ENCODE measurements at regions not wholly inside any gene's neighbourhood (a gene's known extent, or its start where the extent isn't known, plus 50 kb on each side); places are given as distances from the start of the nearest gene placed in this dataset.

DNA sequence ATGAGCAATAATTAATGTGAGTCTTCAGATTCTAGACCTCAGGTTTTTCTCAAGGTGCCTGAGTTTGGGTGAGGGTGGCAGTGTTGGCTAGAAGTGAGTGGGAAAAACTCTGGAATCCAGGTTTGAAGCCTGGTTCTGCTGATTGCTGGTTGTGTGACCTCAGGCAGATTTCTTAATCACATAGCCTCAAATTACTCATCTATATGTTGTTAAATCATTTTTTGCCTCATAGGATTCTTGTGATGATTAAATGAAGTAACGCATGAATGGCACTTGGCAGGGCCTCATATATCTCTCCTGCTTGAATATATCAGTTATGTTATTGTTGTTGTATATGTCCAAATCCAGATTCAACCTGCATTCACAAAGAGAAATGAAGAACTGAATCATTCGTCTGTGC is 60.5 kb downstream of the NR2F2 start:
- DNase-seq, result no peak

DNA sequence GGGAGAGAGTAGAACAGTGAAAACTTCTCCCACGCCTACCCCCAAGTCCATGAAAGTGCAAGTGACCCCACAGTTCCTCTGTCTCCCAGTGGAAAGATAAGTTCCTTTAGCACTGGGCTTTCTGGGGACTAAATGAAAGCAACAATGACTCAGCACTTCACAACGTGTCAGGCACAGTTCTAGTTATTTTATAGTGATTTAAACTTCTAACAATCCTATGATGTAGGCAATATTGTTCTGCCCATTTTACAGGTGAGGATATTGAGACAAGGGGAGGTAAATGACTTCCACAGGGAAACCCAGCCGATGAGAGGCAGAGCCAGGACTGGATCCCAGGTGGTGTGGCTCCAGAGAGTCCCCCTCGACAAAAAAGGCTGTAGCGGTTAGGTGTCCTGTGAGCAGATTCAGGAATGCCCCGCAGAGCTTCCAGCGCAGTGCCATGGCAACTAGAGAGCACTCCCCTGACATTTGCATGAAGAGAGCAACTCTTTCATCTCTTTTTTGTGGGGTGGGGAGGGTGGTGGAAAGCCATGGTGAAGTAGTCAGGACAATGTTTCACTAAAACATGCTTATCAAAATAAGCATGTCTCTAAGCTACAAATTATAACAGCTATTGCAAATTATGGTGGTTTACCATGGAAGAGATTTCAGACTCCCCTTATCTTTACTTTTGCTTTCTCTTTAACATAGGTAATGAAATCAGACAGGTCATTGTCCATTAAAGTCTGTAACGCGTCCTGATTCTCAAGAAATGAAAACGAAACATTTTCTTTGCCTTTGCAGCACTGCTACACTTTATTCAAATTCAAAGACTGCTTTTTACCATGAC is 62.1 kb downstream of the NR2F2 start:
- no peak for DNase-seq

DNA sequence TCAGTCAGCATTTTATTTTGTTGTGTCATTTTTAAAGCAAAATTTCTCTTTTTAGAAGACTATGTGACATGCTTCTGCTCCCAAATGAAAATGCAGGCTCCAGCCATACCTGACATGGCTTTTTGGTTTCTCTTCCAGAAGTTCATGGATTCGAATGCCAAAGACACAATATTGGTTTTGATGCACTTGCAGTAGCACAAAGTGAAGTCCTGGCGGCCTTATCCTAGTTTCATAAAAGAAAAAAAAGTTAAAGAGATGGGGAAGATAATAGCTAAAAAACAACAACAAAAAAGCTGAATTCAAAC is 62.7 kb downstream of the NR2F2 start:
- no peak for DNase-seq

DNA sequence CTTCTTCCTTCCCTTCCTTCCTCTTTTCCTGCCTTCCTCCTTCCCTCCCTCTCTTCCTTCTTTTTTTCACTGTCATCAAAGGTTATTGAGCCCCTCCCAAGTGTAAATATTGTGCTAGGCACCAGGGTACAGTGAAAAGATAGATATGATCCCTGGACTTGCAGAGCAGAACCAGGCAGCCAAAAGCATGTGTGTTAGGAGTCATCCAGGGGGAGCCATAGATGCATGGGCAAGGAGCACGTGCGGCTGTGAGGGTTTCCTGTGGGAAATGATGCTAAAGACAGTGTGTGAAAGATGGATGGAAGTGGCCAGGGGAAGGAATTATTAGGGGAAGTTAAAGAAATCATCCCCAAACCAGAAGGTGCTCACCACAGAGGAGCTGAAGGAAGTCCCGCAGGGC is 65.2 kb downstream of the NR2F2 start:
- no peak for DNase-seq

DNA sequence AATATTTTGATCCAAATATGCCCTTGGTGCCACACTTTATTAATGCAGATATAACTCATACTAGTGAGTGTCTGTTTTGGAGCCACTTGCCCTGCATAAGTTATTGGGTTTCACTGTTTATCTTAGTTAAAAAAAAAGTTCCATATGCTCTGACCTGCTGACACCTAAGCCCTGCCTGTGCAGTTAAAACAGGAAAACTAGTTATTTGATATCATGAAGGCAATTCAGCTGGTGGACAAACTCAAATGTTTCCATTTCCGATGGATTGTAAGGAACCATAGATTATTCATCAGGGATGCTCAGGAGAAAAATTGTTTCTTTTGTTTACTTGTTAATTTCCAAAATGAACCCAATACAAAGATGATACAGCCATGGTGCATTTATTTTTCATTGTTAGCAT is 68.3 kb downstream of the NR2F2 start:
- no peak for DNase-seq

DNA sequence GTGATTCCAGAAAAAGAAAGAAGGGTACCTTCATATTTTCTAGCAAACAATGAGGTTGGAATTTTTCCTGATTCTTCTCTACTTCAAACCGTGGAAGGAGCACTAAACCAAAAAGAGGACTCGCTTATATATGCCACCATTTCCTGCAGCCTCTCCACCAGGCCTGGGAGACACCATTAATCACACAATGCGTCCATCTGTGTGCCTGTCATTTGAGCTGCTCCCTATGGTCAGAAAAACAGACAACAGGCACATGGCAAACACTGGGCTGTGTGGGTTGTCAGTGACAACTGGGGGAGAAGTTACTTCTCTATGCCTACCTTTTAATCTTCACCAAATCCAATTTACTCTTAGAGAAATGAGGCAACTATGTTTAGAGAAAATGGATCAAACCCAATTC is 71.9 kb downstream of the NR2F2 start:
- DNase-seq, result no peak

DNA sequence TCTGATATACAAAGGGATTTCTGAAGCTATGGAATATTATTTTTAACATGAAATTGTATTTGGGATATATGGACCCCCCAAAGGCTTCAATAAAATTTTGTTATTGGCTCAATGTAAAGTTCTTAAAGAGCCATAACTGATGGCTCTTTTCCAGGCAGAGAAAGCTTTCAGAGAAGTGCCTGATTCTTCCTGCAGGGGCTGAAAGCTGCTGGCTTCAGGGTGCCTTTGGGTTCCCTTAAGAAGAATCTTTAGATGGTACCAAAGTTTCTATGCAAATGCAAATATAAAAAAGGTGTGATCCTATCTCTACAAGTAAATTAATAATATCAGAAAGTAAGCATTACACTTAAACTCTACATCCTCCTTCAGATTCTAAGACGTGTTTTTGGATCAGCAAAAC is 72.6 kb downstream of the NR2F2 start:
- no peak for DNase-seq

DNA sequence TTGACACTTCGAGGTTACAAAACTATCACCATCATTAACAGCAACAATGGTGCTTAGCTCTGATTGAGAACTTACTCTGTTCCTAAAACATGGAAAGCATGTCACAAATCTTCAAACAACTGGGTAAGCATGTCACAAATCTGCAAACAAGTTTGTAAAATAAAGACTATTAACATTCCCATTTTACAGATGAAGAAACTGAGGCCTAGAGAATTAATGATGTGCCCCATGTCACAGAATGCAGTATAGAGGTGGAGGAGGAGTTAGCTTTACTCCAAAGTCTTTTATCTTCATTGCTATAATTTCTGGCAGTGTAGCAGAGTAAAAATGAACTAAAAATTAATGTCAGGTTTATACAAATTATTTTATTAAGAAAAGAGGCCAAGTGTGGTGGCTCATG is 73.4 kb downstream of the NR2F2 start:
- DNase-seq, result no peak

DNA sequence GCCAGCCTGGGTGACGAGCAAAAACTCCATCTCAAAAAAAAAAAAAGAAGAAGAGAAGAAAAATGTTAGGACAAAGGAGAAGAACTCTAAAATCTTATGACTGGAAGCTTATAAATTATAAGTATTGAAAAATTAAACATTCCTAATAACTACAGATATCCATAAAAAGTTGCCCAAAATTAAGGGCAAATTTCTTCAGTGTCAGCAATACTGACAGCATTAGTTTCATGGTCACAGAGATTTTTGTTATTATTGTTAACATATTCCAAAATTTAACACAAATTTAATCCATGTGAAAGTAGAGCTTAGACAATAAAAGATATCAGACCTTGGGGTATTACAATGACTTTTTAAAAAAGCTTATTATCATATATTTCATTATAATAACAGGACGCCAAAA is 74.1 kb downstream of the NR2F2 start:
- no peak for DNase-seq

DNA sequence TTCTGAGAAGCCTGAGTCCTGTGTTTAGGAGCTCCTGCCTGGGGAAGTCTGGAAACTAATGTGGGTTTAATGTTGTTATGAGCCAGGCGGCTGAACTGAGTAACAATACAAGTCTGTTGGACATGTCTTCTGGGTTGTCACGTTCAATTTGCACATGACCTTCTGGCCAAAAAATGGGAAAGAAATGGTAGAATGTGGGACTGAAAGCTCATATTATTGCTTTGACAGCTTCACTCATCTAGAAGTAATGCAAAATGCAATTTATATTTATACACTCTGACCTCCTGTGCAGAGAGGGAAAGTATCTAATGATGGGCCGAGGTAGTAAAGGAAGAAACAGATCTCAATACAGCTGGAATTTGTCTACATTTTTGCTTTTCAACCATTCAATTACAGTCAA is 75.8 kb downstream of the NR2F2 start:
- DNase-seq, result no peak

DNA sequence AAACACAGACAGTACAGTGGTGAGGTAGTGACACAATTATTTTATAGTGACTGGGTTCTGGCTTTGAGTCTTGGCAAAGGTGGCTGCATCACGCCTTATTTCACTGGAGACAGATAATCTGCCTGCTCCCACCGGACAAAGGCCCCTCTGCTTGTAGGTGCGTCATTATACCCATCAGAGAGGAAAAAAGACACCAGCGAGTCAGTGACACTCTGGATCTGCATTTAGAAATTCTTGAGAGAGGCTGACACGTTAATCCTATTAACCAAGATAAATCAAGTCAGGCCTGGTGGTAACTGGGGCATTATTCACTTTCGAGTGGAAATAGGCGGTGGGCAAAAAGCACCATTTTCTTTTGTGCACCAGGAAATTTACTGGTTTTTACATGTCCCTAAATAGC is 76.2 kb downstream of the NR2F2 start:
- no peak for DNase-seq

DNA sequence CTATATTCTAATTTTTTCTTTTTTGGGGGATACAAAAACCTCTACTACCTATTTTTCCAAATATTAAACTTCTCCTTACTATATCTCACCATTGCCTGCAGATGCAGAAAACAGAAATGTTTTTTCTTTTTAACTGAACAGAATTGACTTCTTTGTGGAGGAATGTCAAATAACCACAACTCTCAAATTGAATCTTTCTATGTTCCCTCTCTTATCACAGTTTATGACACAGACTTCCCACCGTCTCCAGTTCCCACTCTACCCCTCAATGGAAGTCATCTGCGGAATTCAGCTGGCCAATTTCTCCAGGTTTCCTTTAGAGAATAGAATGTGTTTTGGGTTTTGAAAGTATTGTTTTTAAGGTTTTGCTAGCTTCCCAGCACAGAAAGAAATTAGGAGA is 77.0 kb downstream of the NR2F2 start:
- no peak for DNase-seq

DNA sequence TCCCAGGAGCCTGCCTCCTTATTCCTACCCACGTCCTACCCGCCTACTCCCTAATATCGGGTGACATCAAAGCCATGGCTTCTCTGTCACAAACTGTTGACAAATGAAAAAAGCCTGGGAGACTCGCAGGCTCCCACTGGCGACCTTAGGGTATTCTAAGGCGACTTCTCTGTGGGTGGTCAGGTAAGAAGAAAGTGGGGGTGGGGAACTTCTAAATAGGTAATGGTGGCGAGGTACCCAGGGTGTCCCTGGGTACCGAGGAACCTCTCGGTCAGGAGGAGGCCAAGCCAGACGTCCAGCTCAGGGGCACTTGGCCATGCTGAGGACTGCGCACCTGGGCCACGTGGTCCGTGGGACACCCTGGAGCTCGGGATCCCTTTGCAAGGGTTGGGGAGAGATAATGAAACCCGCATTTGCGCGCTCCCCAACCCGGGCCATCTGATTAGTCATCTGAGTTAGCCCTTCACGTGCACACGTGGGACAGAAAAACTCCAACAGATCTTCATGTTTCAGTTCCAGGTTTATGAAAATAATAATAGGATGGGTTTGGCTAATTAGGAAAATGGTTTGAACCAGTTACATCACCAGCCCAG is 78.2 kb downstream of the NR2F2 start:
- no peak for DNase-seq

DNA sequence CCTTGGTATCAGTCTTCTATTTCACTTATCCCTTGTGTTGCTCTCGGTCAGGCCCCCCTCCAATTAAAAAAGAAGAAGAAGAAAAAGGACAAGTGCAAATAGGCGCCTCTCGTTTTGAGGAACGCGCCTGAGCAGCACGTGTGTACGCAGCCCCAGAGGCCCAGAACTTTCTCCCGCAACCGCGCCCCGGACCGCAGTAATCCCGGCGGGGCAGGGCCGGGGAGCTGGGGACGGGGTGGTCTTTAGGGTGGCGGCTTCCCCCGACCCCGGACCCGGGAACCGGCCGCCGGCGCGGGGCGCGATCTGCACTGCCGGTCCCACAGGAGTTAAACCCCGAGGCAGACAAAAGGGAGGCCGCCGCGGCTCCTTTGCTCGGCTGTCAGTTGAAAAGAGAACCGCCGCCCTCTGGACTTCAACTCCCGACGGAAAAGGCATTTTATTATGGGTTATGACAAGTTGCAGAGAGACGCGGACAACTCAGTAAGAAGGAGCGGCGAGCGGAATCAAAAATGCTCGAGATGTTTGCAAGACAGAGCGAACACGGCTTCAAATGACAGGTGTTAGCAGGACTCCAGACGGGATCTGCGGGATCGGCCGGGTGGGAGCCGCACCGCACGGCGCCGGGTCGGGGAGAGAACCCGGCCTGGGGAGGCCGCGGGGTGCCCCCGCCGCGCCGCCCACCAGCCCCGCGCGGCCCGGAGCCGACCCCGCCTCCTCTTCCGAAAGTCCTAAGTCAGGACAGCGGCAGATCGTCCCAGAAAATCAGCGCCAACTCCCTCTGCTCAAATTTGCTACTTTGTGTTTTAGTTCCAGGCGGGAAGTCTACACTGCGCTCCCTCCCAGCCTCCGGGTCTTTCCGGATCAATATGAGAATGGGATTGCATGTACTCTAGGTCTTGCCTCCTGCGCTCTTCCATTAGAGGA is 79.0 kb downstream of the NR2F2 start:
- no peak for DNase-seq

DNA sequence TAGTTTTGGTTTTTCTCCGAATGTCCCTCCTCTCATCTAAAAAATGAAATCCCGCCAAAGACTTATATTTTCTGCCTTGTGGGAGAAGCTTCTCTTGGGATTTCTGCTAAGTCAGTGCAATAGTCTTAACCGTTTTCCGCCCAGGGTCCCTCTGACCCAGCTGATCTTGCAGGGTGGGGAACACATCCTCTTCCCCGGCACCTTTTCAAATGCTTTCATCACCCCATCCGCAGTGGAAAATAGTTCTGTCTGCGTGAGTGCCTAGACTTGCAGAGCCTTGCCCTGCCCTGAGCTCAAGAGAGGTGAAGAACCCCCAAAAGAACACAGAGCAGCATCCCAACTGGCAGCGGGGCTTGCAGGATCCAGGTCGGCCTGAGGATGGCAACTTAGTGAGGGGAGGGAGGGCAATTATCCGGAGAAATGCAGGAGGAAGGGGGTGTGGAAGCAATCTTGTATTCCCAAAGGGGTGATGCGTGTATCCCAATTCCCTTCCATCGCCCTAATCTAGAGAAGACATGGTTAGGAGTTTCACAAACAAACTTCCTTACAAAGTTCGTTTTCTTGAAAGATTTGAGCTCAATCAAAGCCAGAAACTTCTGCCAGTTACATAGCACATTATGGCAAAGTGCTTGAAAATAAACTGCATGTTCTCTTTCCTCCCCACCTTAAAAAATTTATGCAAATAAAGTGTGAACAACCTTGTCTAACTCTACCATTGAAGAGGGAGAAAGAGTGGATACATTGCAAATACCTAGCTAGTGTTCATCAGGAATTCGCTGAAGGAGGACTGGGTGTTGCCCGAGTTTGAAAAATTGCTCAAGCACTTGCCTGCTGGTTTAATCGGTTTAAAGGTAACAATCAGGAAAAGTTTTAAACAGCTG is 79.9 kb downstream of the NR2F2 start:
- DNase-seq, result no peak

DNA sequence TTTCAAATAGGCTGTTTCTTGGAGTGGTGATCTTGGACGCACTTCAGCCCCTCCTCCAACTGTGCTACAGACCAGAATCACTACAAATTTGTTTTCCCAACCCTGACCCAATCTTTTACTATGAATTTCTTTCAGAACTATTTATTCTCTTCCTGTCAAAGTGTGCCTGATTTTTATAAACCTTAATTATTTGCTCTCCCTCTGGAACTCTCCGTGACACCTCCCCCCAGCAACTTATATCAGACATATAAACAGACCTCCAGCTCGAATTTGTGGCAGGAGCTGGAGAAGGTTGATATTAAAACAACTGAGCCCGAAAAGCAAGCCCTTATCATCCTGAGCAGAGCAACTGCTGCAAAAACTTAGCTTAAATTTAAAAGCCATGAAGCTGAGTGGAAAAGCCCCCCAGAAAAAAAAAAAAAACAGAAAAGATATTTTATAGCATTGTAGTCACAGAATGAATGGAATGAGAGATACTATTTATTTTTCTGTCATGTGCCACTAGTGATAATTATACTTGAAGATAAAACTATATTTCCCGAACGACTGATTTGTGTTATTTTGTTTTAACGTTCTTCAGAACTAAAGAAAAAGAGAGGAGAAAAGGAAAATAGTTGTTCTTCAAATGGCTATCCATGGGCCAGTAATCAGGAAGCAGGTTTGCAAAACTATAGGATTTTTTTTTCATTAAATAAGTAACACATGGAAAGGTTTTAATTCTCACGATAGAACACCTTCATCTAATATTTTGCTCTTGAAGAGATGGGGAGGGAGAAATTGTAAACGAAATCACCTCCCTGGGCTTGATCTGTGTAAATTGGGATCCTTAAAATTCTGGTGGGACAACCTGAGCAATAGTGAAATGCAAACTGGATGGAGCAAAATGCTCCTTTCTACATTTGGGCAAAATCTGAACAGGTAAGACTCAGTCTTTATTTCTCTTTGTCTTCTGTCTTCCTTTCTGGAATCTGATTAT is 80.8 kb downstream of the NR2F2 start:
- DNase-seq, result no peak

DNA sequence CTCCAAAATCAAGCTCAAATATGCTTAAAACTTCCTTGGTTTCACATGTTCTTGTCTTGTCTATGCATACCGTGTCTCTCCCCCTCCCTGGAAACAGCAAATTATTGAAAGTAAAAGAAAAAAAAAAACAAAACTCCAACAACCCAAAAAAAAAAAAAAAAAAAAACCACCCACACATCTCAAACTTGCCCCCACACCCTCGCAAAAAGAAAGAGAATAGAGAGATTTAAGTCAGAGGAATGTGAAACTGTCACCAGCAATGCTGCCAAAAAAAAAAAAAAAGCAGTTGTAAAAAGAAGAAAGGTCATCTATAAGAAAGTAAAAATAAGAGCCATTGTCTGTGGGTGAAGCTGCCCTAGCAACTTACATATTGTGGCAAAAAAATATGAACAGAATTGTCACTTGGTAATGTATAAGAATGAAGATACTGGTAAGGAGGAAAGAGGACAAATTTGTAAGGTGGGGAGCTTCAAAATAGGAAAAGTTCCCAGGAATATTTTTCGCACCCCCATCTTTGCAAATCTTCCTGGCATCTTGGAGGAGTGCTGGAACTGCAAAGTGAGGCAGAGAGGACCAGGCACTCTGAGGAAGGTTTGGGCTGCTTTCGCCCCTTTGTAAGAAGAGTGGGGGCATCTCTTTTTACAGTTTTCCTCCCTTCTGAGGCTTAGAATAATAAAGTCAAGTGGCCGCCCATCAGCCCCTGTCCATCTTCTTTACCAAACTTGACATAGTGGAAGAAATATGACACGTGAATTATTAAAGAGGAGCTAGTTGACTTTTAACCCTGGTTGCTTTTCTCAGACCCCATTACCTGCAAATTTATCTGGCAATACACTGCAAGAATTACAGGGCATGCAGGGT is 81.8 kb downstream of the NR2F2 start:
- DNase-seq, result no peak

DNA sequence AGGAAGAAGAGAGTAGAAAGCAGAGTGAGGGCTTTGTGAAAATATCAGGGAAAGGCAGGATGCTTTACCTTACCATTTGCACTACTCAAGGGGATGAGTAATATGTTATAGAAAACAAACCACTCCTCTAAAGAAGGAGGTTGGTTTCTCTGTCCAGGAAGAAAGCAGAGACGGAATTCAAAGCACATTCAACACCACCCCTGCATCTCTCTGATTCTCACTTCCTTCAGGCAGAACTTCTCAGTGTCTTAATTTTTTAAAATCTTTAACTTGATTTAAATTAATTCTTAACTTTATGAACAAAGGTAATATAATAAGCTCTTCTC is 82.4 kb downstream of the NR2F2 start:
- no peak for DNase-seq

DNA sequence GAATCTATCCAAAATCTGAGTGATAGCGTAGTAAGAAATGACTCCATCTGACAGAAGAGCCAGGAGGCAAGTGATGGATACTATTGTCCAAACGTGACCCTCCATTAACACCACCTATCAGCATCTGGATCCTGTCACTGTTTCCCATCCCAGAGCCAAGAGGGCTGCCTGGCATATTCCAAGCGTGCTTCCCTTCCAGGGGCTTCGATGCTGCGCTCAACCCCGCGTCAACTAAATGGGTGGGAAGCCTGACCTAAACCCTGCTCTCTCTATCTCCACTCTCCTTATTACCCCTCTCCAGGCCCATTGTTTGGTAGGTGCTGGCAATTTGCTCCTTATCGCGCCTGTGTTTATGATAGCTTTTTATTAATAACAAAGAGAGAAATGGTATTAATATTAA is 83.2 kb downstream of the NR2F2 start:
- DNase-seq, result no peak

DNA sequence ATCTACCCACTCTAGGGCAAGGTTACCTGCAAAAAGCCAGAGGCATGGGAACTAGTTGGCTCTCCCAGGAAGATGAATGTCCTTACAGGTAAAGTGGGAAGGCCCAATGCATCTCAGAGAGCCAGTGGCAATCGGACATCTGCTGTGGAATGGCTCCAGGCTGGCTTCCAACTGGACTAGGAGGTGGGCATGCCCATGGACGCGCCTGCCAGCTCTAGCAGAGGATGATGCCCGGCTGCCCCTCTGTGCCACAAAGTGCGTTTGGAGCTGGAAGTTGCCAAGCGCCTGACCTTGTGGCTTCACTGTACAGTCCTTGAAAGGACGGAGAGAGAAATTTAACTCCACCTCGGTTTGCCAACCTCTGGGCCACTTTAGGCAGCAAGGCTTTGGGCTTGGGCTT is 84.4 kb downstream of the NR2F2 start:
- DNase-seq, result no peak

Measured in CD4-positive, alpha-beta T cell treated with Interleukin-4 for 1 hour (primary cell).